ENCODE measurements at regions not wholly inside any gene's neighbourhood (a gene's known extent, or its start where the extent isn't known, plus 50 kb on each side); places are given as distances from the start of the nearest gene placed in this dataset.

GRCh38 chr5:91867799-91868198, 484.7 kb upstream of the ARRDC3 start:
- H3K4me3 Mint-ChIP-seq, result no peak overlapping the region
- no peaks in the 10 kb centered on the region for H3K27me3 Mint-ChIP-seq
- H3K9me3 Mint-ChIP-seq, result peaks cover 6% of the 10 kb centered on the region

GRCh38 chr5:91865915-91866314, 482.8 kb upstream of the ARRDC3 start:
- Mint-ChIP-seq H3K27ac (no peak overlapping the region), H3K9me3 (peaks cover 5% of the 10 kb centered on the region), H3K27me3 (no peaks in the 10 kb centered on the region), H3K4me3 (no peak overlapping the region), H3K4me1 (no peaks in the 10 kb centered on the region), H3K36me3 (no peaks in the 10 kb centered on the region)
- ATAC-seq, result no peak

More at GRCh38 chr5:91867799-91868198, 484.7 kb upstream of the ARRDC3 start:
- ATAC-seq, result no peak
- Mint-ChIP-seq H3K36me3 (no peaks in the 10 kb centered on the region), H3K4me1 (no peaks in the 10 kb centered on the region), H3K27ac (no peak overlapping the region)

GRCh38 chr5:91864962-91865361, 481.8 kb upstream of the ARRDC3 start:
- Mint-ChIP-seq H3K4me1 (no peaks in the 10 kb centered on the region), H3K27me3 (no peaks in the 10 kb centered on the region)
- no peak for ATAC-seq

GRCh38 chr5:91851670-91852069, 468.6 kb upstream of the ARRDC3 start:
- H3K9me3 Mint-ChIP-seq, result no peaks in the 10 kb centered on the region
- no peaks in the 10 kb centered on the region for H3K36me3 Mint-ChIP-seq
- ATAC-seq, result no peak
- H3K27me3 Mint-ChIP-seq, result no peaks in the 10 kb centered on the region
- no peak overlapping the region for H3K4me3 Mint-ChIP-seq
- no peak overlapping the region for H3K27ac Mint-ChIP-seq
- no peaks in the 10 kb centered on the region for H3K4me1 Mint-ChIP-seq

More at GRCh38 chr5:91864962-91865361, 481.8 kb upstream of the ARRDC3 start:
- no peaks in the 10 kb centered on the region for H3K36me3 Mint-ChIP-seq
- no peak overlapping the region for H3K4me3 Mint-ChIP-seq
- no peak overlapping the region for H3K27ac Mint-ChIP-seq
- H3K9me3 Mint-ChIP-seq, result peaks cover 5% of the 10 kb centered on the region

GRCh38 chr5:91850031-91850430, 466.9 kb upstream of the ARRDC3 start:
- H3K9me3 Mint-ChIP-seq, result no peaks in the 10 kb centered on the region
- H3K4me3 Mint-ChIP-seq, result no peak overlapping the region
- no peaks in the 10 kb centered on the region for H3K36me3 Mint-ChIP-seq
- no peak overlapping the region for H3K27ac Mint-ChIP-seq
- H3K27me3 Mint-ChIP-seq, result no peaks in the 10 kb centered on the region
- no peak for ATAC-seq
- H3K4me1 Mint-ChIP-seq, result no peaks in the 10 kb centered on the region

- no peak for ATAC-seq
- Mint-ChIP-seq H3K27me3 (no peaks in the 10 kb centered on the region), H3K4me3 (no peak overlapping the region), H3K9me3 (no peaks in the 10 kb centered on the region), H3K27ac (no peak overlapping the region), H3K4me1 (no peaks in the 10 kb centered on the region), H3K36me3 (no peaks in the 10 kb centered on the region)
Measured at GRCh38 chr5:91849069-91849468, 466.0 kb upstream of the ARRDC3 start.

GRCh38 chr5:91848453-91848852, 465.3 kb upstream of the ARRDC3 start:
- Mint-ChIP-seq H3K4me3 (no peak overlapping the region), H3K27me3 (no peaks in the 10 kb centered on the region), H3K9me3 (no peaks in the 10 kb centered on the region), H3K4me1 (no peaks in the 10 kb centered on the region), H3K27ac (no peak overlapping the region), H3K36me3 (no peaks in the 10 kb centered on the region)
- ATAC-seq, result no peak

- ATAC-seq, result no peak
- Mint-ChIP-seq H3K27ac (no peak overlapping the region), H3K27me3 (no peaks in the 10 kb centered on the region), H3K4me3 (no peak overlapping the region), H3K9me3 (no peaks in the 10 kb centered on the region), H3K4me1 (no peaks in the 10 kb centered on the region), H3K36me3 (no peaks in the 10 kb centered on the region)
Measured at GRCh38 chr5:91841423-91841822, 458.3 kb upstream of the ARRDC3 start.

- Mint-ChIP-seq H3K4me3 (no peak overlapping the region), H3K36me3 (no peaks in the 10 kb centered on the region), H3K9me3 (no peaks in the 10 kb centered on the region), H3K27me3 (no peaks in the 10 kb centered on the region), H3K4me1 (no peaks in the 10 kb centered on the region), H3K27ac (no peak overlapping the region)
- ATAC-seq, result no peak
Measured at GRCh38 chr5:91840412-91840811, 457.3 kb upstream of the ARRDC3 start.

- no peak for ATAC-seq
- no peaks in the 10 kb centered on the region for H3K9me3 Mint-ChIP-seq
- H3K27ac Mint-ChIP-seq, result no peak overlapping the region
- no peak overlapping the region for H3K4me3 Mint-ChIP-seq
- no peaks in the 10 kb centered on the region for H3K27me3 Mint-ChIP-seq
- no peaks in the 10 kb centered on the region for H3K36me3 Mint-ChIP-seq
- no peaks in the 10 kb centered on the region for H3K4me1 Mint-ChIP-seq
Measured at GRCh38 chr5:91839721-91840120, 456.6 kb upstream of the ARRDC3 start.

- Mint-ChIP-seq H3K4me1 (no peaks in the 10 kb centered on the region), H3K9me3 (no peaks in the 10 kb centered on the region), H3K4me3 (no peak overlapping the region), H3K27ac (no peak overlapping the region), H3K36me3 (no peaks in the 10 kb centered on the region), H3K27me3 (no peaks in the 10 kb centered on the region)
- no peak for ATAC-seq
Measured at GRCh38 chr5:91839233-91839632, 456.1 kb upstream of the ARRDC3 start.

GRCh38 chr5:91830361-91830953, 447.3 kb upstream of the ARRDC3 start:
- no peak for ATAC-seq
- Mint-ChIP-seq H3K4me3 (no peak overlapping the region), H3K27ac (no peak overlapping the region), H3K4me1 (no peaks in the 10 kb centered on the region), H3K27me3 (no peaks in the 10 kb centered on the region), H3K36me3 (no peaks in the 10 kb centered on the region), H3K9me3 (no peaks in the 10 kb centered on the region)

- Mint-ChIP-seq H3K27ac (no peak overlapping the region), H3K36me3 (no peaks in the 10 kb centered on the region), H3K4me1 (no peaks in the 10 kb centered on the region), H3K27me3 (no peaks in the 10 kb centered on the region), H3K9me3 (no peaks in the 10 kb centered on the region), H3K4me3 (no peak overlapping the region)
- ATAC-seq, result no peak
Measured at GRCh38 chr5:91825618-91826017, 442.5 kb upstream of the ARRDC3 start.

- Mint-ChIP-seq H3K9me3 (no peaks in the 10 kb centered on the region), H3K27me3 (no peaks in the 10 kb centered on the region), H3K4me1 (no peaks in the 10 kb centered on the region), H3K4me3 (no peak overlapping the region), H3K27ac (no peak overlapping the region), H3K36me3 (no peaks in the 10 kb centered on the region)
- no peak for ATAC-seq
Measured at GRCh38 chr5:91824406-91824805, 441.3 kb upstream of the ARRDC3 start.

- Mint-ChIP-seq H3K4me1 (no peaks in the 10 kb centered on the region), H3K9me3 (no peaks in the 10 kb centered on the region), H3K36me3 (no peaks in the 10 kb centered on the region), H3K27ac (no peak overlapping the region), H3K4me3 (no peak overlapping the region), H3K27me3 (no peaks in the 10 kb centered on the region)
- no peak for ATAC-seq
Measured at GRCh38 chr5:91820874-91821273, 437.8 kb upstream of the ARRDC3 start.

- Mint-ChIP-seq H3K27me3 (no peaks in the 10 kb centered on the region), H3K27ac (no peak overlapping the region), H3K4me1 (no peaks in the 10 kb centered on the region), H3K9me3 (no peaks in the 10 kb centered on the region), H3K36me3 (no peaks in the 10 kb centered on the region), H3K4me3 (no peak overlapping the region)
- ATAC-seq, result no peak
Measured at GRCh38 chr5:91816681-91817080, 433.6 kb upstream of the ARRDC3 start.

- Mint-ChIP-seq H3K9me3 (peaks cover 5% of the 10 kb centered on the region), H3K4me3 (no peak overlapping the region), H3K36me3 (no peaks in the 10 kb centered on the region), H3K27me3 (no peaks in the 10 kb centered on the region), H3K4me1 (no peaks in the 10 kb centered on the region), H3K27ac (no peak overlapping the region)
- no peak for ATAC-seq
Measured at GRCh38 chr5:91797576-91797975, 414.5 kb upstream of the ARRDC3 start.

Data from stimulated activated memory B cell treated with anti-CD40 and anti-IgM and Interleukin-4, amounts not matched to agents 10 μg/mL and 1 μg/mL and 100 μg/mL, for 72 hours (primary cell).